OCI-LY7 (cell line): ENCODE measurements at regions not wholly inside any gene's neighbourhood (a gene's known extent, or its start where the extent isn't known, plus 50 kb on each side); places are given as distances from the start of the nearest gene placed in this dataset.

Experiments used
- BruUV-seq: library from RNA; stranded (reverse); fragments of 400-500 nt; replicated peaks from 2 replicates; lab custom pipeline; 2021; lab: Mats Ljungman, UMichigan
- CTCF ChIA-PET: fragments of 300-600 bp; sonication (Branson Sonifier 250); formaldehyde crosslinking; loops from one replicate; lab custom pipeline; 2022; ENCODE audit warnings: antibody characterized with exemption; ENCODE audit not compliant: unreplicated experiment; lab: Charles Lee
- POLR2A ChIA-PET: fragments of 300-600 bp; sonication (Branson Sonifier 250); formaldehyde crosslinking; loops from one replicate; lab custom pipeline; 2022; ENCODE audit warnings: antibody characterized with exemption; lab: Charles Lee
- DNase-seq: peaks from one replicate; pipeline ENCODE4 v3.0.0-alpha.2; 2015; ENCODE audit warnings: low spot score
- H2AFZ ChIP-seq: fragments of 200-600 bp; sonication (generic), shearing (Covaris generic); 2 replicates; pipeline ENCODE4 v1.6.1; 2014; ENCODE audit warnings: mild to moderate bottlenecking, antibody characterized with exemption, low read length, moderate library complexity
- H3K27ac ChIP-seq: fragments of 200-600 bp; sonication (generic); 2 replicates; pipeline ENCODE4 v1.5.1; 2014; ENCODE audit warnings: mixed run types, low read depth, mild to moderate bottlenecking, moderate library complexity, low read length, inconsistent platforms; ENCODE audit not compliant: poor library complexity, severe bottlenecking
- H3K36me3 ChIP-seq: fragments of 200-600 bp; sonication (generic); 2 replicates; pipeline ENCODE4 v1.6.1; 2014; ENCODE audit warnings: mild to moderate bottlenecking, antibody characterized with exemption, low read length, moderate library complexity, mixed read lengths; ENCODE audit not compliant: insufficient read depth
- H3K4me1 ChIP-seq: fragments of 200-600 bp; sonication (generic); 2 replicates; pipeline ENCODE4 v1.5.1; 2014; ENCODE audit warnings: mild to moderate bottlenecking, low read length; ENCODE audit not compliant: insufficient read depth, poor library complexity, severe bottlenecking
- H3K4me2 ChIP-seq: fragments of 200-600 bp; sonication (generic); 2 replicates; pipeline ENCODE4 v1.6.1; 2014; ENCODE audit warnings: mild to moderate bottlenecking, low read length
- H3K4me3 ChIP-seq: fragments of 200-600 bp; sonication (generic); 2 replicates; pipeline ENCODE4 v1.5.1; 2014; ENCODE audit warnings: mild to moderate bottlenecking, low read depth, low read length; ENCODE audit not compliant: poor library complexity, severe bottlenecking
- H3K79me2 ChIP-seq: fragments of 200-600 bp; sonication (generic); 2 replicates; pipeline ENCODE4 v1.6.1; 2016; ENCODE audit warnings: low read depth, mild to moderate bottlenecking, low read length, moderate library complexity, mixed read lengths; ENCODE audit not compliant: insufficient read depth
- H3K9me2 ChIP-seq: fragments of 200-600 bp; sonication (generic); 2 replicates; pipeline ENCODE4 v1.6.1; 2016; ENCODE audit warnings: mild to moderate bottlenecking, low read length, mixed read lengths; ENCODE audit not compliant: insufficient read depth
- H3K9me3 ChIP-seq: fragments of 200-600 bp; sonication (generic); 2 replicates; pipeline ENCODE4 v1.6.1; 2014; ENCODE audit warnings: mild to moderate bottlenecking, mixed run types, low read length, mixed read lengths
- H4K20me1 ChIP-seq: fragments of 200-600 bp; sonication (generic); 2 replicates; pipeline ENCODE4 v1.6.1; 2014; ENCODE audit warnings: mild to moderate bottlenecking, antibody characterized with exemption, low read length, moderate library complexity, mixed read lengths; ENCODE audit not compliant: insufficient read depth
- CTCF ChIP-seq: fragments of 200-600 bp; sonication (generic); conservative IDR thresholded peaks from 2 replicates; pipeline ENCODE4 v1.5.1; 2014; ENCODE audit warnings: mild to moderate bottlenecking, antibody characterized with exemption, low read length, moderate library complexity, mixed read lengths
- EZH2phosphoT487 ChIP-seq: fragments of 200-600 bp; sonication (generic); IDR thresholded peaks from 2 replicates; pipeline ENCODE4 v1.6.1; 2018; ENCODE audit warnings: low read depth, borderline replicate concordance, mild to moderate bottlenecking, mixed run types, antibody characterized with exemption, low read length, moderate library complexity, mixed read lengths
- intact Hi-C: fragments of 100-400 bp; cut with micrococcal nuclease; formaldehyde crosslinking; loops from one replicate; pipeline ENCODE4 v1.10.0; 2022; ENCODE audit not compliant: unreplicated experiment

- TF ChIP-seq EZH2phosphoT487 (no peak), CTCF (no peak)
- no peaks in the 10 kb centered on the region for H4K20me1 ChIP-seq
- H3K9me2 ChIP-seq, result no peaks in the 10 kb centered on the region
- H2AFZ ChIP-seq, result no peak overlapping the region
- no peaks in the 10 kb centered on the region for H3K79me2 ChIP-seq
- intact Hi-C loops, result no loop called here
- no peaks in the 10 kb centered on the region for H3K36me3 ChIP-seq
- H3K4me3 ChIP-seq, result no peak overlapping the region
- H3K4me2 ChIP-seq, result no peak overlapping the region
- H3K27ac ChIP-seq, result no peak overlapping the region
- POLR2A ChIA-PET, result no interaction called here
- H3K9me3 ChIP-seq, result no peaks in the 10 kb centered on the region
- CTCF ChIA-PET, result no interaction called here
- DNase-seq, result no peak
- no peaks in the 10 kb centered on the region for H3K4me1 ChIP-seq
- BruUV-seq, result no TSS peak
Measured at GRCh38 chr15:61725251-61725650, 335.0 kb downstream of the VPS13C start.

DNA sequence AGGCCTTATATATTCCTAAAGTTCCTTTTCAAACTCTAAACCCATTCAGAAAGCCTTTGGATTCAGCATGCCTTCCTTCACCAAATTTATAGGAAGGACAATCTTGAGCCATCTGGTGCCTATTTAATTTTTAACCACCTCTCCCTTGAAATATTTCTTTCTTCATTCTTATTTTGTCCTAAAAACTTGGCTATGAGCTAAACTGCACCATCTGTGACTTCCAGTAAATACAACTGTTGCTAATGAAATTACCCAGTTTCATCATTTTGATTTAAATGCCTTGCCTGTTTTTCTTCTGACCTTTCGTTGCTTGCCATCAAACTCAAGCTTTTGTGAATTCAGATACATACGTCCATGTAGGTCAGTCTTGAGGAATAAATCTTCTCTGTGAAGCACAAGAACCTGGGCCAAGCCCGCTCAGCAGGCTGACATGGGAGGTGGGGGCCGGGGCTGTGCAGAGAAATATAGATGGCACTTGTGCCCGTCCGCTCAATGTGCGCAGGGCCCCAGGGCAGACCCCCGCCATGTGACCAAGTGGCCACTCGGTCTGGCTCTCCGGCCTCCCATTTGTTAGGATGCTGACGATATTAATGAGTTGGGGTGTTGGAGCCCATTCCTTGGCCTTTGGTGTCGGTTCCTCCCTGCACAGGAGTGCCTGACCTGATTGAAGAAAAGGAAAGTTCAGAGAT lies 335.9 kb downstream of the VPS13C start:
- H3K9me2 ChIP-seq, result no peaks in the 10 kb centered on the region
- no TSS peak for BruUV-seq

More for the DNA sequence above, 335.9 kb downstream of the VPS13C start:
- no peaks in the 10 kb centered on the region for H3K79me2 ChIP-seq
- ChIA-PET CTCF (no interaction called here), POLR2A (no interaction called here)
- H3K9me3 ChIP-seq, result no peaks in the 10 kb centered on the region
- no peak for DNase-seq
- H3K4me3 ChIP-seq, result no peak overlapping the region
- no peaks in the 10 kb centered on the region for H3K4me1 ChIP-seq
- H3K27ac ChIP-seq, result no peak overlapping the region
- intact Hi-C loops, result no loop called here
- no peak overlapping the region for H3K4me2 ChIP-seq
- H2AFZ ChIP-seq, result no peak overlapping the region
- H4K20me1 ChIP-seq, result no peaks in the 10 kb centered on the region
- no peaks in the 10 kb centered on the region for H3K36me3 ChIP-seq
- TF ChIP-seq CTCF (no peak), EZH2phosphoT487 (no peak)
